ENCODE measurements at regions not wholly inside any gene's neighbourhood (a gene's known extent, or its start where the extent isn't known, plus 50 kb on each side); places are given as distances from the start of the nearest gene placed in this dataset.

DNA sequence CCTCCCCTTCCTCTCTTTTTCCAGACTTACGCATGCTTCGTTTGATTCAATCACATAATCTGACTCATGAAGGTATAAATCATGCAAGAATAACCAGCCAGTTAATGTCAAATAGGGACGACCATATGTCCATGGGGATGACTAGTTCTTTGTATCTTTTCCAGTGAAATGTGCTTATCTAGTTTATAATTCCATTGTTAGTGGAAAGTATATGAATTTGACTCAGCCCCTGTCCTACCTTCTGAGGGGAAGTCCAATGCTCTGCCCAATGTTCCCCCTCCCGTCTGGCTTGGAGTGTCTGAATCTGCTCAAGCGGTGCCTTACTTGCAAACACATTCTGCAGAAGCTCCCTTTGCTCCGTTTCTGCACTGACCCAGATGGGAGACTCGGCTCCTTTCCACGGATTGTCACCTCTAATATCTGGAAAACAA is 55.0 kb upstream of the EPHB3 start:
- no peak for DNase-seq (ENCODE audit: low read depth)

DNA sequence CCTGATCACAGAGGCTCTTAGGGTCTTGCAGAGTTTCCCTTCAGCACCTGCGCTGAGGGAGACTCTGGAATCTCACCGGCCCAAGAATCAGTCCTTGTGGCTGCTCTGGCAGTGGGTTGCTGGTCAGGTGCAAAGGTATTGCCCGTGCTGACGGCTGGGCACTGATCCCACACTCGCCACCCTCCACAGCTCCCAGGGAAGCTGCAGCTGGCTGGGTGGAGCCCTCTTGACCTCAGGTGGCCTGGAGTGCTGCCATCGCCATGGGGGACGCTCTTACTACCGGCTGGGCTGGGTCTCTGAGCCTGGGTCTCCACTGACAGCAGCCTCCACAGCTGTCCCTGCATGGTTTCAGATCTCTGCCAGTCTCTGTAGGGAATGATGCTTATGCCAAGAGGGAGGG is 52.6 kb upstream of the EPHB3 start:
- no peak for DNase-seq (ENCODE audit: low read depth)

DNA sequence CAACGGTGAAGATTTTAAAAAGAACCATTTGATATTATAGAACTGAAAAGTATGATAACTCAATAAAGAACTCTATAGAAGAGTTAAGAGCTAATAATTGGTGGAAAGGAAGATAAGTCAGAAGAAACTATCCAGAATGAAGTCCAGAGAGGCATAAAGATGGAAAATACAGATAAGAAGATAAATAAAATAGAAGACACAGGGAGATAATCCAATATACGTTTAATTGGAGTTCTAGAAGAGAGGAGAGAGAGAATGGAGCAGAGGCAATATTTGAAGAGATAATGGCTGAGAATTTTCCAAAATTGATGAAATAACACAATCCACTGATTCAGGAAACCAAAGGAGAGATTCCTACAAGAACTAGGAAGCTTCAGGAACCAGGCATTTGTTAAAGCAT is 49.8 kb upstream of the EPHB3 start:
- DNase-seq (ENCODE audit: low read depth) = no peak
